HCT116 (cell line): ENCODE measurements at regions not wholly inside any gene's neighbourhood (a gene's known extent, or its start where the extent isn't known, plus 50 kb on each side); places are given as distances from the start of the nearest gene placed in this dataset.

Source experiments
- ATF3 ChIP-seq: IDR thresholded peaks from 2 replicates; pipeline ENCODE4 v1.6.1; 2012
- EZH2phosphoT487 ChIP-seq: fragments of 200-600 bp; IDR thresholded peaks from 2 replicates; pipeline ENCODE4 v1.6.1; 2018; ENCODE audit warnings: antibody characterized with exemption, borderline replicate concordance
- MAX ChIP-seq: IDR thresholded peaks from 2 replicates; pipeline ENCODE4 v1.6.1; 2012
- REST ChIP-seq: IDR thresholded peaks from 2 replicates; pipeline ENCODE4 v1.6.1; 2012; ENCODE audit warnings: low read depth
- YY1 ChIP-seq: IDR thresholded peaks from 2 replicates; pipeline ENCODE4 v1.6.1; 2011; ENCODE audit warnings: low read length, low read depth, moderate library complexity, mild to moderate bottlenecking; ENCODE audit not compliant: insufficient replicate concordance; ENCODE audit errors: extremely low read depth
- TF ChIP-seq, protein P1 (sequence below), 3 experiments: fragments of 200-600 bp in 1 of 3; sonication (generic) in 1 of 3; IDR thresholded peaks in 2 of 3; conservative IDR thresholded peaks in 1 of 3; 2 replicates each; pipeline ENCODE4 v1.5.1; 2012 to 2017; ENCODE audit warnings: low read depth in 2 of 3, low read length in 2 of 3, antibody characterized with exemption in 1 of 3, borderline replicate concordance in 1 of 3, control low read depth in 1 of 3, mild to moderate bottlenecking in 1 of 3, mixed read lengths in 1 of 3, mixed run types in 1 of 3, moderate library complexity in 1 of 3; ENCODE audit not compliant: insufficient read depth in 1 of 3

DNA sequence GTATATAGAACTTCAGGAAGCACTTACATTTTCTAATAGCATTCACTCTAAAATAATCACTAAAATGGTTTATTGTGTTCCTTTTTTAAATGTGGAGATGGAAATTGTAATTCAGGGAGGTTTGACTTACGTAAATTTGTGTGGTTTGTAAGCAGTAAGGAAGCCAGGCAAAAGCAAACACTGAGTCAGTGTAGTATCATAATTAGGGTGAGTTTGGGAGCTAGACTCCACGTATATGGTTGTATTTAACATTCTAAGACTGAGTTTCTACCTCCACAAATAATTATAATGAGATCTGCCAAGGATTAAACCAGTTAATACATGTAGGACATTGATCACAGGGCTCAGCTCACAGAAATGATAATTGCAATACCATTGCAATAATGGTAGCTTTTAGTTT lies 425.5 kb downstream of the CBLN4 start:
- no peak for TF ChIP-seq YY1
- TF ChIP-seq, protein P1, sequence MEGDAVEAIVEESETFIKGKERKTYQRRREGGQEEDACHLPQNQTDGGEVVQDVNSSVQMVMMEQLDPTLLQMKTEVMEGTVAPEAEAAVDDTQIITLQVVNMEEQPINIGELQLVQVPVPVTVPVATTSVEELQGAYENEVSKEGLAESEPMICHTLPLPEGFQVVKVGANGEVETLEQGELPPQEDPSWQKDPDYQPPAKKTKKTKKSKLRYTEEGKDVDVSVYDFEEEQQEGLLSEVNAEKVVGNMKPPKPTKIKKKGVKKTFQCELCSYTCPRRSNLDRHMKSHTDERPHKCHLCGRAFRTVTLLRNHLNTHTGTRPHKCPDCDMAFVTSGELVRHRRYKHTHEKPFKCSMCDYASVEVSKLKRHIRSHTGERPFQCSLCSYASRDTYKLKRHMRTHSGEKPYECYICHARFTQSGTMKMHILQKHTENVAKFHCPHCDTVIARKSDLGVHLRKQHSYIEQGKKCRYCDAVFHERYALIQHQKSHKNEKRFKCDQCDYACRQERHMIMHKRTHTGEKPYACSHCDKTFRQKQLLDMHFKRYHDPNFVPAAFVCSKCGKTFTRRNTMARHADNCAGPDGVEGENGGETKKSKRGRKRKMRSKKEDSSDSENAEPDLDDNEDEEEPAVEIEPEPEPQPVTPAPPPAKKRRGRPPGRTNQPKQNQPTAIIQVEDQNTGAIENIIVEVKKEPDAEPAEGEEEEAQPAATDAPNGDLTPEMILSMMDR (IDR thresholded peaks at IDR 0.05 in 2 of 3, conservative IDR thresholded peaks at IDR 0.05 in 1 of 3; ENCODE audit: borderline replicate concordance in 1 of 3, insufficient read depth in 1 of 3, low read depth in 2 of 3, low read length in 2 of 3): no peak
- TF ChIP-seq ATF3: no peak
- no peak for TF ChIP-seq EZH2phosphoT487
- no peak for TF ChIP-seq REST
- no peak for TF ChIP-seq MAX
